Body of pancreas (tissue), 4 donors: ENCODE measurements at regions not wholly inside any gene's neighbourhood (a gene's known extent, or its start where the extent isn't known, plus 50 kb on each side); places are given as distances from the start of the nearest gene placed in this dataset.

ENCODE experiments used
- CTCF ChIP-seq, 7 experiments: fragments of 450-650 bp in 4 of 7; fragments of 200-600 bp in 3 of 7; sonication (generic) in 3 of 7; IDR thresholded peaks; one replicate each; pipeline ENCODE4 v1.5.1; 2016 to 2019; ENCODE audit warnings: antibody characterized with exemption in 7 of 7
- POLR2A ChIP-seq, 3 donors: fragments of 450-650 bp; IDR thresholded peaks; one replicate each; pipeline ENCODE4 v1.6.1; 2016; ENCODE audit warnings: antibody characterized with exemption in 3 of 3, mild to moderate bottlenecking in 2 of 3

GRCh38 chr5:108634617-108635288 lies 112.9 kb upstream of the FER start:
- TF ChIP-seq CTCF (IDR thresholded peaks at IDR 0.05) (no peak), POLR2A (IDR thresholded peaks at IDR 0.05) (no peak)
